SK-N-SH treated with all-trans-retinoic acid at 6 μM for 48 hours (cell line): ENCODE measurements at regions not wholly inside any gene's neighbourhood (a gene's known extent, or its start where the extent isn't known, plus 50 kb on each side); places are given as distances from the start of the nearest gene placed in this dataset.

Experiments used
- ATAC-seq: fragments of 200-7000 bp; cut with Tn5 transposase; 3 replicates; pipeline ENCODE4 v1.9.1; 2020; ENCODE audit warnings: mild to moderate bottlenecking, moderate library complexity
- ARNTL ChIP-seq: fragments of 450-650 bp; formaldehyde crosslinking; IDR thresholded peaks from 2 replicates; pipeline ENCODE4 v1.5.0; 2020; ENCODE audit warnings: low read depth, mild to moderate bottlenecking, moderate library complexity, borderline replicate concordance
- BACH2 ChIP-seq: fragments of 250-450 bp; sonication (Bioruptor Pico); IDR thresholded peaks from 2 replicates; pipeline ENCODE4 v1.9.0; 2021; ENCODE audit warnings: mild to moderate bottlenecking, borderline replicate concordance
- CSDC2 ChIP-seq: fragments of 250-450 bp; sonication (Bioruptor Pico); IDR thresholded peaks from 2 replicates; pipeline ENCODE4 v1.5.0; 2020; ENCODE audit warnings: mild to moderate bottlenecking, moderate library complexity
- ESRRG ChIP-seq: fragments of 250-450 bp; sonication (Bioruptor Pico); IDR thresholded peaks from 2 replicates; pipeline ENCODE4 v1.6.1; 2021; ENCODE audit warnings: mild to moderate bottlenecking
- GLIS3 ChIP-seq: fragments of 250-450 bp; sonication (Bioruptor Pico); IDR thresholded peaks from 2 replicates; pipeline ENCODE4 v1.5.0; 2020; ENCODE audit warnings: mild to moderate bottlenecking, moderate library complexity
- ISL1 ChIP-seq: fragments of 250-450 bp; sonication (Bioruptor Pico); IDR thresholded peaks from 2 replicates; pipeline ENCODE4 v2.1.2; 2022; ENCODE audit warnings: mild to moderate bottlenecking, moderate library complexity
- OSR1 ChIP-seq: fragments of 250-450 bp; sonication (Bioruptor Pico); IDR thresholded peaks from 2 replicates; pipeline ENCODE4 v1.8.0; 2022; ENCODE audit warnings: moderate library complexity, mild to moderate bottlenecking, inconsistent platforms
- PATZ1 ChIP-seq: fragments of 250-450 bp; sonication (Bioruptor Pico); IDR thresholded peaks from 2 replicates; pipeline ENCODE4 v1.8.0; 2020; ENCODE audit warnings: mild to moderate bottlenecking, moderate library complexity, borderline replicate concordance
- PPARA ChIP-seq: fragments of 250-450 bp; sonication (Bioruptor Pico); IDR thresholded peaks from 2 replicates; pipeline ENCODE4 v1.5.0; 2020; ENCODE audit warnings: mild to moderate bottlenecking, borderline replicate concordance
- RARB ChIP-seq: fragments of 250-450 bp; sonication (Bioruptor Pico); IDR thresholded peaks from 2 replicates; pipeline ENCODE4 v1.8.0; 2021; ENCODE audit warnings: mild to moderate bottlenecking, moderate library complexity
- SNAI2 ChIP-seq: fragments of 250-450 bp; sonication (Bioruptor Pico); IDR thresholded peaks from 2 replicates; pipeline ENCODE4 v1.5.0; 2020; ENCODE audit warnings: mild to moderate bottlenecking, moderate library complexity
- TOX ChIP-seq: fragments of 250-450 bp; sonication (Bioruptor Pico); IDR thresholded peaks from 2 replicates; pipeline ENCODE4 v1.8.0; 2021; ENCODE audit warnings: mild to moderate bottlenecking, moderate library complexity, borderline replicate concordance
- TSHZ2 ChIP-seq: fragments of 250-450 bp; sonication (Bioruptor Pico); IDR thresholded peaks from 2 replicates; pipeline ENCODE4 v1.5.0; 2020; ENCODE audit warnings: mild to moderate bottlenecking, moderate library complexity
- ZC3H10 ChIP-seq: fragments of 250-450 bp; sonication (Bioruptor Pico); IDR thresholded peaks from 2 replicates; pipeline ENCODE4 v1.5.1; 2021; ENCODE audit warnings: mild to moderate bottlenecking, moderate library complexity
- ZFP3 ChIP-seq: fragments of 250-450 bp; sonication (Bioruptor Pico); IDR thresholded peaks from 2 replicates; pipeline ENCODE4 v1.5.0; 2020; ENCODE audit warnings: mild to moderate bottlenecking, moderate library complexity
- ZFP30 ChIP-seq: fragments of 450-650 bp; formaldehyde crosslinking; IDR thresholded peaks from 2 replicates; pipeline ENCODE4 v1.5.0; 2022; ENCODE audit warnings: mild to moderate bottlenecking, moderate library complexity
- ZNF565 ChIP-seq: fragments of 450-650 bp; formaldehyde crosslinking; conservative IDR thresholded peaks from 2 replicates; pipeline ENCODE4 v1.5.0; 2020; ENCODE audit warnings: low read depth, mild to moderate bottlenecking, moderate library complexity
- ZNF70 ChIP-seq: fragments of 450-650 bp; formaldehyde crosslinking; IDR thresholded peaks from 2 replicates; pipeline ENCODE4 v1.5.0; 2020; ENCODE audit warnings: mild to moderate bottlenecking, moderate library complexity
- ZNF8 ChIP-seq: fragments of 450-650 bp; formaldehyde crosslinking; IDR thresholded peaks from 2 replicates; pipeline ENCODE4 v1.5.0; 2020; ENCODE audit warnings: mild to moderate bottlenecking, moderate library complexity
- TF ChIP-seq, protein P1 (sequence below): fragments of 250-450 bp; sonication (Bioruptor Pico); IDR thresholded peaks from 2 replicates; pipeline ENCODE4 v1.5.1; 2020; ENCODE audit warnings: low read depth, mild to moderate bottlenecking, moderate library complexity
- TF ChIP-seq, protein P2 (sequence below): fragments of 250-450 bp; sonication (Bioruptor Pico); IDR thresholded peaks from 2 replicates; pipeline ENCODE4 v1.8.0; 2021; ENCODE audit warnings: low read depth, mild to moderate bottlenecking, moderate library complexity, borderline replicate concordance

DNA sequence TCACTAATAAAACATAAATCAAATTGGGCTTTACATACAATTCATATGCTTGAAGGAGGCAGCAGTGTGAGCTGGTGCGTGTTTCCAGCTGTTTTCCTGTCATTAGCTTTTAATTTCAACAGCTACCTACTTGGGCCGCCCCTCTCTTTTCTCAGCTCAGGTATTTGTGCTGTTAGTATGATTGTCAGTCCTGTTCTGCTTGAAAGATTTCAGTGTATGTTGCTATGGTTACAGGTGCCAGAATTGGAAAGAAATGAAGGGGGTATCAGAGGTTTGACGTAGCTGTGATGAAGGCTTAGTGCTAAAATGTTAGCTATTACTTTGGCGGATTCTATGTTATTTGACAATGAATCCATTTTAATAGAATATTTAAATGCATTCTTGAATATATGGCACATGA lies 440.3 kb downstream of the ZIC3 start:
- no peak for ATAC-seq
- TF ChIP-seq ISL1 (CRISPR knock-in tag) (no peak), ZNF565 (CRISPR knock-in tag) (no peak), ZNF70 (no peak), GLIS3 (CRISPR knock-in tag) (no peak), OSR1 (CRISPR knock-in tag) (no peak), ZFP3 (CRISPR knock-in tag) (no peak), TOX (no peak), PATZ1 (CRISPR knock-in tag) (no peak), BACH2 (CRISPR knock-in tag) (no peak), TSHZ2 (CRISPR knock-in tag) (no peak), ZNF8 (no peak), ESRRG (CRISPR knock-in tag) (no peak), ZC3H10 (CRISPR knock-in tag) (no peak), SNAI2 (CRISPR knock-in tag) (no peak), CSDC2 (no peak)
- TF ChIP-seq, protein P1, sequence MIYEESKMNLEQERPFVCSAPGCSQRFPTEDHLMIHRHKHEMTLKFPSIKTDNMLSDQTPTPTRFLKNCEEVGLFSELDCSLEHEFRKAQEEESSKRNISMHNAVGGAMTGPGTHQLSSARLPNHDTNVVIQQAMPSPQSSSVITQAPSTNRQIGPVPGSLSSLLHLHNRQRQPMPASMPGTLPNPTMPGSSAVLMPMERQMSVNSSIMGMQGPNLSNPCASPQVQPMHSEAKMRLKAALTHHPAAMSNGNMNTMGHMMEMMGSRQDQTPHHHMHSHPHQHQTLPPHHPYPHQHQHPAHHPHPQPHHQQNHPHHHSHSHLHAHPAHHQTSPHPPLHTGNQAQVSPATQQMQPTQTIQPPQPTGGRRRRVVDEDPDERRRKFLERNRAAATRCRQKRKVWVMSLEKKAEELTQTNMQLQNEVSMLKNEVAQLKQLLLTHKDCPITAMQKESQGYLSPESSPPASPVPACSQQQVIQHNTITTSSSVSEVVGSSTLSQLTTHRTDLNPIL = no peak
- TF ChIP-seq, protein P2, sequence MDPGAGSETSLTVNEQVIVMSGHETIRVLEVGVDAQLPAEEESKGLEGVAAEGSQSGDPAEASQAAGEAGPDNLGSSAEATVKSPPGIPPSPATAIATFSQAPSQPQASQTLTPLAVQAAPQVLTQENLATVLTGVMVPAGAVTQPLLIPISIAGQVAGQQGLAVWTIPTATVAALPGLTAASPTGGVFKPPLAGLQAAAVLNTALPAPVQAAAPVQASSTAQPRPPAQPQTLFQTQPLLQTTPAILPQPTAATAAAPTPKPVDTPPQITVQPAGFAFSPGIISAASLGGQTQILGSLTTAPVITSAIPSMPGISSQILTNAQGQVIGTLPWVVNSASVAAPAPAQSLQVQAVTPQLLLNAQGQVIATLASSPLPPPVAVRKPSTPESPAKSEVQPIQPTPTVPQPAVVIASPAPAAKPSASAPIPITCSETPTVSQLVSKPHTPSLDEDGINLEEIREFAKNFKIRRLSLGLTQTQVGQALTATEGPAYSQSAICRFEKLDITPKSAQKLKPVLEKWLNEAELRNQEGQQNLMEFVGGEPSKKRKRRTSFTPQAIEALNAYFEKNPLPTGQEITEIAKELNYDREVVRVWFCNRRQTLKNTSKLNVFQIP = no peak

DNA sequence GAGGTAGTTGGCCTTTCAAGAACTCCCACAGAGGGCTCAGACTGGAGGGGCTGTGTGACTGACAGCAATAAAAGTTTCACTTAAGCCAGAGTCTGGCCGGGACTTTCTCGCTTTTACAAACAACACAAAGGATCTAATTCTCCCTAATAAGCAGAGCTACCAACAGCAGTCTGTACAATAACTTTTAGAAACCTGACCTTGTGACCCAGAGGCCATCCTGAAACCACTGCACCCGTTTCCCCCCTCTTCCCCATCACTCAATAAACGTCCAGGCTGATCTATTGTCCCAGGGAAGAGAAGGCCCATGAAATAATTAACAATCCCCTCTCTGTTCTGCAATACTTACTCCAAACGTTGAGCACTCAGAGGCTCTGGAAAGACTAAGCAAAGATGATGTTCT lies 442.4 kb downstream of the ZIC3 start:
- ATAC-seq = no peak
- no peak for TF ChIP-seq BACH2 (CRISPR knock-in tag)
- TF ChIP-seq ISL1 (CRISPR knock-in tag) = no peak
- no peak for TF ChIP-seq ZFP30 (CRISPR knock-in tag)
- no peak for TF ChIP-seq OSR1 (CRISPR knock-in tag)
- no peak for TF ChIP-seq SNAI2 (CRISPR knock-in tag)
- no peak for TF ChIP-seq ZNF565 (CRISPR knock-in tag)
- TF ChIP-seq ARNTL = no peak
- TF ChIP-seq ESRRG (CRISPR knock-in tag) = no peak
- TF ChIP-seq, protein P1 = no peak
- TF ChIP-seq ZNF70 = no peak
- TF ChIP-seq ZC3H10 (CRISPR knock-in tag) = no peak
- no peak for TF ChIP-seq PPARA (CRISPR knock-in tag)
- TF ChIP-seq RARB (CRISPR knock-in tag) = no peak
- TF ChIP-seq, protein P2 = no peak
- no peak for TF ChIP-seq TSHZ2 (CRISPR knock-in tag)
